HEK293T (cell line): ENCODE measurements at regions not wholly inside any gene's neighbourhood (a gene's known extent, or its start where the extent isn't known, plus 50 kb on each side); places are given as distances from the start of the nearest gene placed in this dataset.

Experiments
- CTCF ChIA-PET: fragments of 350-600 bp; formaldehyde crosslinking; extraction: SDS; loops from one replicate; lab custom pipeline; 2021; ENCODE audit warnings: antibody characterized with exemption, inconsistent platforms; lab: Yijun Ruan, JAX
- POLR2A ChIA-PET: fragments of 350-600 bp; formaldehyde crosslinking; extraction: SDS; loops from one replicate; lab custom pipeline; 2020; ENCODE audit warnings: antibody characterized with exemption, inconsistent platforms; lab: Yijun Ruan, JAX
- DNase-seq: peaks from one replicate; pipeline ENCODE4 v3.0.0; 2012; ENCODE audit warnings: mixed read lengths; ENCODE audit errors: extremely low spot score
- ARNT ChIP-seq: fragments of 450-650 bp; IDR thresholded peaks from 2 replicates; pipeline ENCODE4 v1.6.1; 2017; ENCODE audit warnings: mild to moderate bottlenecking
- BHLHE40 ChIP-seq: fragments of 450-650 bp; IDR thresholded peaks from 2 replicates; pipeline ENCODE4 v1.6.1; 2016; ENCODE audit warnings: mild to moderate bottlenecking, moderate library complexity, borderline replicate concordance
- CTBP1 ChIP-seq: fragments of 450-650 bp; IDR thresholded peaks from 2 replicates; pipeline ENCODE4 v1.6.1; 2016; ENCODE audit warnings: borderline replicate concordance
- ELF4 ChIP-seq: fragments of 450-650 bp; IDR thresholded peaks from 2 replicates; pipeline ENCODE4 v1.6.1; 2017; ENCODE audit warnings: antibody characterized with exemption
- FOXA1 ChIP-seq: fragments of 450-650 bp; IDR thresholded peaks from 2 replicates; pipeline ENCODE4 v1.6.1; 2016; ENCODE audit warnings: mild to moderate bottlenecking
- FOXK2 ChIP-seq: fragments of 450-650 bp; IDR thresholded peaks from 2 replicates; pipeline ENCODE4 v1.6.1; 2016; ENCODE audit warnings: mild to moderate bottlenecking
- FOXM1 ChIP-seq: fragments of 450-650 bp; IDR thresholded peaks from 2 replicates; pipeline ENCODE4 v1.6.1; 2017; ENCODE audit warnings: mild to moderate bottlenecking, borderline replicate concordance
- HDGF ChIP-seq: fragments of 450-650 bp; IDR thresholded peaks from 2 replicates; pipeline ENCODE4 v1.6.1; 2017; ENCODE audit warnings: antibody characterized with exemption, borderline replicate concordance
- L3MBTL2 ChIP-seq: fragments of 450-650 bp; conservative IDR thresholded peaks from 2 replicates; pipeline ENCODE4 v1.6.1; 2016; ENCODE audit warnings: mild to moderate bottlenecking
- LEF1 ChIP-seq: fragments of 450-650 bp; IDR thresholded peaks from 2 replicates; pipeline ENCODE4 v1.6.1; 2017; ENCODE audit warnings: mild to moderate bottlenecking, borderline replicate concordance
- NFRKB ChIP-seq: fragments of 450-650 bp; IDR thresholded peaks from 2 replicates; pipeline ENCODE4 v1.6.1; 2016; ENCODE audit warnings: mild to moderate bottlenecking, moderate library complexity
- SP1 ChIP-seq: fragments of 450-650 bp; IDR thresholded peaks from 2 replicates; pipeline ENCODE4 v1.6.1; 2017
- SUZ12 ChIP-seq: fragments of 450-650 bp; IDR thresholded peaks from 2 replicates; pipeline ENCODE4 v1.6.1; 2016; ENCODE audit warnings: mild to moderate bottlenecking
- TARDBP ChIP-seq: fragments of 450-650 bp; IDR thresholded peaks from 2 replicates; pipeline ENCODE4 v1.6.1; 2016
- ZNF384 ChIP-seq: fragments of 450-650 bp; IDR thresholded peaks from 2 replicates; pipeline ENCODE4 v1.6.1; 2016
- TF ChIP-seq, protein P1 (sequence below): fragments of 450-650 bp; IDR thresholded peaks from 2 replicates; pipeline ENCODE4 v1.6.1; 2016

DNA sequence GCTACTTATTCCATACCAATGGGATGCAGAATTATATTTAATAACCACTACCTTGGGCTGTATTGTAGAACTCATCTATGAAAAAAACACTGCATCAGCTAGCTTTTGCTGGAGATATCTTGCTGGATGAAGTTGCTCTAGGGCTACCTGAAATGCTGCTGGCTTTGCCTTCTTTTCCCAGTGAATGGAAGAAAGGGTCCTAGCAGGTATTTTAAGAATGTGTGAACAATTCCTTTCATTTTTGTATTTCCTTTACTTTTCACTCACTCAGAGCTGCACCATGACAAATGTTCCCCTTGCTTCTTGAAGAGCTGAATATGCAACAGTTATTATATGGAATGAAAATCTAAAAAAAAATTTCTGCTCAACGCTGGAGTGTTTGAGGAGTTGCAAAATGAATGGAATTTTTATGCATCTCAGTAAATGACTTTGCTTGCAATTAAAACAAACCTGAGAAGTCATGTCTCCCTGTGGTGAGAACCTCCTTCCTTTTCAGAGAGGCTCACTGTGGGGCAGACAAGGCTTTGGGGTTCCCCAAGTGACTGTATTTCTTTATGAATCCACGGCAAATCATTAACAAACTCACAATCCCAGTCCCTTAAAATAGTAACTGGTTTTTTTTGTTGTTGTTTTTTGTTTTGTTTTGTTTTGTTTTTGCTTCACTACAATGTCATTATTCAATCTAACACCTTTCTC is 566.8 kb upstream of the KIRREL3 start:
- no peak for TF ChIP-seq ELF4
- no peak for TF ChIP-seq CTBP1
- no peak for TF ChIP-seq L3MBTL2
- TF ChIP-seq TARDBP = no peak
- no peak for TF ChIP-seq FOXM1
- no peak for TF ChIP-seq SUZ12
- TF ChIP-seq, protein P1, sequence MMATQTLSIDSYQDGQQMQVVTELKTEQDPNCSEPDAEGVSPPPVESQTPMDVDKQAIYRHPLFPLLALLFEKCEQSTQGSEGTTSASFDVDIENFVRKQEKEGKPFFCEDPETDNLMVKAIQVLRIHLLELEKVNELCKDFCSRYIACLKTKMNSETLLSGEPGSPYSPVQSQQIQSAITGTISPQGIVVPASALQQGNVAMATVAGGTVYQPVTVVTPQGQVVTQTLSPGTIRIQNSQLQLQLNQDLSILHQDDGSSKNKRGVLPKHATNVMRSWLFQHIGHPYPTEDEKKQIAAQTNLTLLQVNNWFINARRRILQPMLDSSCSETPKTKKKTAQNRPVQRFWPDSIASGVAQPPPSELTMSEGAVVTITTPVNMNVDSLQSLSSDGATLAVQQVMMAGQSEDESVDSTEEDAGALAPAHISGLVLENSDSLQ = no peak
- no peak for TF ChIP-seq NFRKB
- no peak for TF ChIP-seq FOXK2
- no peak for TF ChIP-seq BHLHE40
- TF ChIP-seq ZNF384 = no peak
- no peak for TF ChIP-seq FOXA1
- TF ChIP-seq HDGF = no peak
- no peak for TF ChIP-seq ARNT
- TF ChIP-seq SP1 = no peak
- no peak for TF ChIP-seq LEF1
- DNase-seq = no peak
- ChIA-PET CTCF (no interaction called here), POLR2A (no interaction called here)

- TF ChIP-seq FOXM1 (no peak), CTBP1 (no peak), SP1 (no peak), BHLHE40 (no peak), TARDBP (no peak), ARNT (no peak), HDGF (no peak), ELF4 (no peak), SUZ12 (no peak), FOXK2 (no peak), FOXA1 (no peak), LEF1 (no peak), ZNF384 (no peak)
- TF ChIP-seq, protein P1 = no peak
- POLR2A ChIA-PET = no interaction called here
- CTCF ChIA-PET = no interaction called here
- no peak for DNase-seq
Observed at GRCh38 chr11:127564810-127565209, 564.2 kb upstream of the KIRREL3 start.

DNA sequence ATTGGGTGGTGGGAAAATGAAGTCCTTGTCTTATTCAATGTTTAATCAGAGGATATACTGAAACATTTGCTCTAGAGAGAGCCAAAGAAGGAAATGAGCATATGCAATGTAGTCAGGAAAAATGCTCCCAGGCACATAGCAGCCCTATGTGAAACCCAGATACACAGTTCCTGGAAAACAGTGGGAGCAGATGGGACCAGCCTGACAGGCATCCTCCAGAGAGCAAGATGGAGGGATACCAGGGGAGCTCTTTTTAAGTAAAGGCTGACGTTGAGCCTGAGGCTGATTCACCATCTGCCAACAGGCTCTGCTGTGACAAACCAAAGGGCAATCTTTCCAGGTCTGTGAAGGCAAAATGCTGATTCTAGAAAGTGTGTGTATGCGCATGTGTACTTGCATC is 559.4 kb upstream of the KIRREL3 start:
- TF ChIP-seq ARNT (no peak), BHLHE40 (no peak), L3MBTL2 (no peak), FOXM1 (no peak), CTBP1 (no peak), ZNF384 (no peak), HDGF (no peak), LEF1 (no peak), SP1 (no peak), FOXK2 (no peak), ELF4 (no peak), TARDBP (no peak), FOXA1 (no peak), NFRKB (no peak), SUZ12 (no peak)
- TF ChIP-seq, protein P1 = no peak
- CTCF ChIA-PET = no interaction called here
- POLR2A ChIA-PET = no interaction called here
- no peak for DNase-seq

GRCh38 chr11:127552446-127552845 is 551.9 kb upstream of the KIRREL3 start:
- ChIA-PET CTCF (no interaction called here), POLR2A (no interaction called here)
- TF ChIP-seq SUZ12 (no peak), FOXA1 (no peak), L3MBTL2 (no peak)
- DNase-seq = no peak

GRCh38 chr11:127531167-127531566 is 530.6 kb upstream of the KIRREL3 start:
- POLR2A ChIA-PET = no interaction called here
- TF ChIP-seq ARNT (no peak), ELF4 (no peak), SP1 (no peak), SUZ12 (no peak)
- DNase-seq = no peak
- CTCF ChIA-PET = no interaction called here

DNA sequence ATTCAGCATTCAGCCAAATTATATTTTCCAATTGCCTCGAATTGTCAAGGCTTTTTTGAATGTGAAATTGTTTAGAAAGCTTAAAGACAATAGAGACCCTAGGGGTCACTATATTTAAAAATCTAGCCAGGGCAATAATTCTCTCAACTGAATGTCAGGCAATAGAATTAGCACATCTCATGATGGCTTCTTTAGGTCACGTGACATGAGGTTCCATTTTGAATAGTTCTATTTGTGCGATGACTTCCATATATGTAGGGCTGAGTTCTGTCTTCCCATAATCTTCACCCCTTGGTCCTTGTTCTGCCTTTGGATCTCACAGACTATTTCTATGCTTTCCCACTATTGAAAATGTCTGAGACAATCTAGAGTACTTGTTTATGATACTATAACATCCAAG is 527.7 kb upstream of the KIRREL3 start:
- DNase-seq = no peak
- POLR2A ChIA-PET = no interaction called here
- TF ChIP-seq, protein P1 = no peak
- no peak for TF ChIP-seq CTBP1
- CTCF ChIA-PET = no interaction called here
